ENCODE measurements at regions not wholly inside any gene's neighbourhood (a gene's known extent, or its start where the extent isn't known, plus 50 kb on each side); places are given as distances from the start of the nearest gene placed in this dataset.

GRCh38 chr12:66852765-66853164 lies 173.9 kb upstream of the GRIP1 start:
- FAIRE-seq (no peak), DNase-seq (ENCODE audit: extremely low read depth in 1 of 4, low spot score in 3 of 4) (no peak), ATAC-seq (no peak)
- H3K4me3 ChIP-seq = no peak overlapping the region
- no peaks in the 10 kb centered on the region for H3K9me3 ChIP-seq (replicated peaks; ENCODE audit: control insufficient read depth, insufficient read depth, low read depth, low read length)
- POLR2A ChIA-PET = interaction anchor here (0.7 kb wide), 1 partner anchor 1936 kb away, joined by 3 read pairs; no protein-coding TSS in a partner anchor
- H3K9ac ChIP-seq (ENCODE audit: insufficient read depth in 1 of 2, low read depth in 2 of 2, low read length in 2 of 2) = no peak overlapping the region
- no peaks in the 10 kb centered on the region for H3K36me3 ChIP-seq (ENCODE audit: control insufficient read depth, insufficient read depth, low read length)
- in situ Hi-C loops (cut with MboI) (no loop called here), intact Hi-C loops (cut with micrococcal nuclease) (no loop called here)
- 0% methylated on average over 2 of the region's 2 CpGs for WGBS (ENCODE audit: insufficient coverage, low coverage, missing lambda C conversion rate)
- no TSS peak for BruUV-seq (replicated peaks)
- no peak overlapping the region for H3K4me2 ChIP-seq (ENCODE audit: insufficient read depth, low read length)
- no peaks in the 10 kb centered on the region for H4K20me1 ChIP-seq (replicated peaks; ENCODE audit: control insufficient read depth, insufficient read depth, low read length)
- TF ChIP-seq ZC3H11A (IDR thresholded peaks at IDR 0.05; ENCODE audit: low read depth, low read length) (no peak), PURB (CRISPR knock-in tag; IDR thresholded peaks at IDR 0.05; ENCODE audit: low read depth) (no peak), RFX7 (CRISPR knock-in tag; IDR thresholded peaks at IDR 0.05) (no peak), PTRF (tag; IDR thresholded peaks at IDR 0.05) (no peak)
- CTCF ChIA-PET (ENCODE audit: low intra/inter-chr PET ratio) = no interaction called here
- no peaks in the 10 kb centered on the region for H3K79me2 ChIP-seq (ENCODE audit: control insufficient read depth, insufficient read depth, low read length)
- H3K27me3 ChIP-seq (ENCODE audit: control insufficient read depth in 2 of 2, insufficient read depth in 2 of 2, low read length in 2 of 2) = no peaks in the 10 kb centered on the region
- no peak overlapping the region for H3K27ac ChIP-seq (ENCODE audit: extremely low read depth, low read depth, low read length)
- H2AFZ ChIP-seq (ENCODE audit: low read depth, low read length) = no peak overlapping the region
- H3K9me1 ChIP-seq (ENCODE audit: control insufficient read depth, insufficient read depth, low read length) = no peaks in the 10 kb centered on the region
- no peaks in the 10 kb centered on the region for H3K4me1 ChIP-seq (replicated peaks in 1 of 2; ENCODE audit: control insufficient read depth in 2 of 2, insufficient read depth in 2 of 2, low read length in 2 of 2)

GRCh38 chr12:66859751-66860440 lies 181.0 kb upstream of the GRIP1 start:
- Histone ChIP-seq H3K27me3 (ENCODE audit: control insufficient read depth in 2 of 2, insufficient read depth in 2 of 2, low read length in 2 of 2) (no peaks in the 10 kb centered on the region), H4K20me1 (replicated peaks; ENCODE audit: control insufficient read depth, insufficient read depth, low read length) (no peaks in the 10 kb centered on the region), H3K9me1 (ENCODE audit: control insufficient read depth, insufficient read depth, low read length) (no peaks in the 10 kb centered on the region), H3K4me1 (replicated peaks in 1 of 2; ENCODE audit: control insufficient read depth in 2 of 2, insufficient read depth in 2 of 2, low read length in 2 of 2) (no peaks in the 10 kb centered on the region), H3K36me3 (ENCODE audit: control insufficient read depth, insufficient read depth, low read length) (no peaks in the 10 kb centered on the region), H3K79me2 (ENCODE audit: control insufficient read depth, insufficient read depth, low read length) (no peaks in the 10 kb centered on the region), H3K4me2 (ENCODE audit: insufficient read depth, low read length) (no peak overlapping the region), H3K9me3 (replicated peaks; ENCODE audit: control insufficient read depth, insufficient read depth, low read depth, low read length) (no peaks in the 10 kb centered on the region), H3K4me3 (no peak overlapping the region), H2AFZ (ENCODE audit: low read depth, low read length) (no peak overlapping the region), H3K27ac (ENCODE audit: extremely low read depth, low read depth, low read length) (no peak overlapping the region), H3K9ac (ENCODE audit: insufficient read depth in 1 of 2, low read depth in 2 of 2, low read length in 2 of 2) (no peak overlapping the region)
- TF ChIP-seq NCOA2 (IDR thresholded peaks at IDR 0.05; ENCODE audit: partially characterized antibody in 2 of 2) = no peak
- ChIA-PET CTCF (ENCODE audit: low intra/inter-chr PET ratio) (no interaction called here), POLR2A (no interaction called here)
- FAIRE-seq (no peak), DNase-seq (ENCODE audit: extremely low read depth in 1 of 4, low spot score in 3 of 4) (no peak), ATAC-seq (no peak)
- no TSS peak for BruUV-seq (replicated peaks)
- intact Hi-C loops (cut with micrococcal nuclease) = loop anchor here (2.0 kb wide), 1 partner anchor 171 kb away; no protein-coding TSS in a partner anchor
- 9% methylated on average over 7 of the region's 7 CpGs for WGBS (ENCODE audit: insufficient coverage, low coverage, missing lambda C conversion rate)
- in situ Hi-C loops (cut with MboI) = no loop called here

Measured in K562 (cell line).